ENCODE measurements at regions not wholly inside any gene's neighbourhood (a gene's known extent, or its start where the extent isn't known, plus 50 kb on each side); places are given as distances from the start of the nearest gene placed in this dataset.

DNA sequence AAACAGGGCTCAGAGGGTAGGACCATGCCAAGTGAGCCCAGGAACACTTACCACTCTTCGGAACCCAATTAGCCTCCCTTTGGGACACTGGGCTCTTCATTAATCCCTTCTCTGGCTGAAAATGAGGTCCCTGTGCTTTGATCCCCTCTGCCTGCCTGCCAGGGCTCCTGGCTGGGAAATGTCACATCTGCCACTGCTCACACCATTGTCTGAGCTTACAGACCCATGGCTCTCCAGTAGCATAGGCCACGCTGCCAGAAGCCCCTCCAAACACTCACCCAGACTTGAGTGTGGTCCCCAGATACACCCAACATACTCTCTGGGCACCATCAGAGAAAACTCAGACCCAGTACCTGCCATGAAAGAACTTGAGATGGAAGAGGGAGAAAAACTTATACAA lies 287.3 kb downstream of the XXYLT1 start:
- H3K4me1 ChIP-seq (ENCODE audit: control insufficient read depth, insufficient read depth, low read length): no peaks in the 10 kb centered on the region
- no peak overlapping the region for H3K27ac ChIP-seq (ENCODE audit: low read length)
- intact Hi-C loops (cut with micrococcal nuclease; ENCODE audit: unreplicated experiment) (no loop called here), in situ Hi-C loops (cut with HindIII; ENCODE audit: low pct_unique_long_range_greater_than_20kb, low sequenced_read_pairs) (no loop called here)
- no peaks in the 10 kb centered on the region for H3K36me3 ChIP-seq (ENCODE audit: control insufficient read depth, insufficient read depth, low read length)
- ChIA-PET POLR2A (interaction anchor here (0.6 kb wide), 1 partner anchor 59 kb away, joined by 4 read pairs; no protein-coding TSS in a partner anchor), CTCF (interaction anchor here (0.6 kb wide), 1 partner anchor 125 kb away, joined by 3 read pairs; no protein-coding TSS in a partner anchor)
- ATAC-seq: no peak
- H3K9me3 ChIP-seq (ENCODE audit: control insufficient read depth, insufficient read depth, low read depth, low read length): no peaks in the 10 kb centered on the region
- H3K27me3 ChIP-seq (ENCODE audit: control insufficient read depth, insufficient read depth, low read length): no peaks in the 10 kb centered on the region
- no TSS peak for BruUV-seq (replicated peaks)
- DNase-seq (ENCODE audit: low read depth, low spot score): no peak
- TF ChIP-seq SIN3A (IDR thresholded peaks at IDR 0.05; ENCODE audit: borderline replicate concordance, insufficient read depth, low read depth, low read length) (no peak), POLR2AphosphoS5 (IDR thresholded peaks at IDR 0.05; ENCODE audit: low read depth, low read length) (no peak), REST (IDR thresholded peaks at IDR 0.05; ENCODE audit: insufficient read depth in 1 of 2, low read depth in 2 of 2, low read length in 1 of 2) (no peak), CTCF (IDR thresholded peaks at IDR 0.05) (no peak), TCF7L2 (IDR thresholded peaks at IDR 0.05; ENCODE audit: low read depth, low read length) (no peak)
- H3K4me3 ChIP-seq (ENCODE audit: low read depth in 2 of 2, low read length in 2 of 2): no peak overlapping the region

DNA sequence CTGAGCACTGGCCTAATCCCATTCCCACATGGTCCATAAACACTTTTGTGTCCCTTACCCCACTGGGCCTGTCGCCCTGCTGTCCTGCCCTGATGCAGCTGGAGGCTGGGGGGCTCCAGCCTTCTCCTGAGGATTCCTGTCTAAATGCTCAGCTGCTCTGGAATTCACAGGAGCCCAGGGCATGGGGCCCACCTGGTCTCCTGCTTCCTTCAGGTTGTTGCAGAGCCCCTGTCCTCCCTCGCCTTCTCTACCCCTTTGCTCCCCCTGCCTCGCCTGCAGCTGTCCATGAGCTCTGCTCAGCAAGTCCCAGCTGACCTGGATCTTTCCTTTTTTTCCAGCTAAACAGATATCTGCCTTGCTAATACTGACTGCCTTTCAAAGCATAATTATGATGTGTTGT lies 286.9 kb downstream of the XXYLT1 start:
- ChIA-PET CTCF (no interaction called here), POLR2A (no interaction called here)
- no peaks in the 10 kb centered on the region for H3K27me3 ChIP-seq (ENCODE audit: control insufficient read depth, insufficient read depth, low read length)
- intact Hi-C loops (cut with micrococcal nuclease; ENCODE audit: unreplicated experiment) (no loop called here), in situ Hi-C loops (cut with HindIII; ENCODE audit: low pct_unique_long_range_greater_than_20kb, low sequenced_read_pairs) (no loop called here)
- TF ChIP-seq CTCF (IDR thresholded peaks at IDR 0.05): no peak
- TF ChIP-seq POLR2AphosphoS5 (IDR thresholded peaks at IDR 0.05; ENCODE audit: low read depth, low read length): no peak
- no peak for TF ChIP-seq SIN3A (IDR thresholded peaks at IDR 0.05; ENCODE audit: borderline replicate concordance, insufficient read depth, low read depth, low read length)
- TF ChIP-seq TCF7L2 (IDR thresholded peaks at IDR 0.05; ENCODE audit: low read depth, low read length): no peak
- no peak for TF ChIP-seq REST (IDR thresholded peaks at IDR 0.05; ENCODE audit: insufficient read depth in 1 of 2, low read depth in 2 of 2, low read length in 1 of 2)
- BruUV-seq (replicated peaks): no TSS peak
- H3K4me3 ChIP-seq (ENCODE audit: low read depth in 2 of 2, low read length in 2 of 2): no peak overlapping the region
- H3K4me1 ChIP-seq (ENCODE audit: control insufficient read depth, insufficient read depth, low read length): no peaks in the 10 kb centered on the region
- no peaks in the 10 kb centered on the region for H3K36me3 ChIP-seq (ENCODE audit: control insufficient read depth, insufficient read depth, low read length)
- H3K27ac ChIP-seq (ENCODE audit: low read length): no peak overlapping the region; the same call in 1 of the 2 replicates
- ATAC-seq (no peak), DNase-seq (ENCODE audit: low read depth, low spot score) (no peak)
- H3K9me3 ChIP-seq (ENCODE audit: control insufficient read depth, insufficient read depth, low read depth, low read length): no peaks in the 10 kb centered on the region

Data from Panc1 (cell line).